Omental fat pad (tissue), 3 donors: ENCODE measurements at regions not wholly inside any gene's neighbourhood (a gene's known extent, or its start where the extent isn't known, plus 50 kb on each side); places are given as distances from the start of the nearest gene placed in this dataset.

Source experiments
- ATAC-seq: fragments of 150-250 bp; one replicate; pipeline ENCODE4 v1.9.1; 2016; ENCODE audit warnings: mild to moderate bottlenecking, moderate library complexity; ENCODE audit not compliant: low FRiP score
- DNase-seq: peaks from one replicate; pipeline ENCODE4 v3.0.0-alpha.2; 2019; ENCODE audit warnings: low spot score
- TF ChIP-seq, protein P1 (sequence below), 3 donors: fragments of 450-650 bp; IDR thresholded peaks; one replicate each; pipeline ENCODE4 v1.5.1; 2016 to 2017; ENCODE audit warnings: antibody characterized with exemption in 3 of 3, mild to moderate bottlenecking in 3 of 3, moderate library complexity in 2 of 3

DNA sequence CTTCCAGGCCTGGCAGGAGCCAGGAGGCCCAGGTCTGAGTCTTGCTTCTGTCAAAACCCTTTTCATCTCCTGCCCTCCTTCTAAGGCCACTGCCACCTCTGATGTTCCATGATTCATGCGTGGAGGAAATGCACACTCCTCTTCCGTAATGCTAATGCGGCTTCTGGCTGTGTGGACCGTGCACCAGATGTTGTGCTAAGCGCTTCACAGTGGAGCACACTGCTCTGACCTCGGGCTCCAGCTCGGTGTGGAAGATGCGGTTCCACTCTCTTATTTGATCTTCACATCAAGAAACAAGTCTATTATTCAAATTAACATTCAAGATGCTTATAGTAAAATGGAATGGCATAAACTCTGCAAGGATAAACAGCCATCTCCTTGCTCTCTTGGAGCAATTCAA, 629.2 kb downstream of the UQCRFS1 start:
- ATAC-seq (no peak), DNase-seq (no peak)
- TF ChIP-seq, protein P1, sequence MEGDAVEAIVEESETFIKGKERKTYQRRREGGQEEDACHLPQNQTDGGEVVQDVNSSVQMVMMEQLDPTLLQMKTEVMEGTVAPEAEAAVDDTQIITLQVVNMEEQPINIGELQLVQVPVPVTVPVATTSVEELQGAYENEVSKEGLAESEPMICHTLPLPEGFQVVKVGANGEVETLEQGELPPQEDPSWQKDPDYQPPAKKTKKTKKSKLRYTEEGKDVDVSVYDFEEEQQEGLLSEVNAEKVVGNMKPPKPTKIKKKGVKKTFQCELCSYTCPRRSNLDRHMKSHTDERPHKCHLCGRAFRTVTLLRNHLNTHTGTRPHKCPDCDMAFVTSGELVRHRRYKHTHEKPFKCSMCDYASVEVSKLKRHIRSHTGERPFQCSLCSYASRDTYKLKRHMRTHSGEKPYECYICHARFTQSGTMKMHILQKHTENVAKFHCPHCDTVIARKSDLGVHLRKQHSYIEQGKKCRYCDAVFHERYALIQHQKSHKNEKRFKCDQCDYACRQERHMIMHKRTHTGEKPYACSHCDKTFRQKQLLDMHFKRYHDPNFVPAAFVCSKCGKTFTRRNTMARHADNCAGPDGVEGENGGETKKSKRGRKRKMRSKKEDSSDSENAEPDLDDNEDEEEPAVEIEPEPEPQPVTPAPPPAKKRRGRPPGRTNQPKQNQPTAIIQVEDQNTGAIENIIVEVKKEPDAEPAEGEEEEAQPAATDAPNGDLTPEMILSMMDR (IDR thresholded peaks at IDR 0.05) = no peak

- TF ChIP-seq, protein P1 (IDR thresholded peaks at IDR 0.05) = no peak
- ATAC-seq (no peak), DNase-seq (no peak)
These were observed 629.7 kb downstream of the UQCRFS1 start for GRCh38 chr19:28583242-28583641.

GRCh38 chr19:28582796-28583195, 630.2 kb downstream of the UQCRFS1 start:
- DNase-seq = no peak
- ATAC-seq = no peak
- TF ChIP-seq, protein P1 (IDR thresholded peaks at IDR 0.05) = no peak

GRCh38 chr19:28582344-28582743, 630.6 kb downstream of the UQCRFS1 start:
- ATAC-seq = no peak
- DNase-seq = no peak
- TF ChIP-seq, protein P1 (IDR thresholded peaks at IDR 0.05) = no peak

DNA sequence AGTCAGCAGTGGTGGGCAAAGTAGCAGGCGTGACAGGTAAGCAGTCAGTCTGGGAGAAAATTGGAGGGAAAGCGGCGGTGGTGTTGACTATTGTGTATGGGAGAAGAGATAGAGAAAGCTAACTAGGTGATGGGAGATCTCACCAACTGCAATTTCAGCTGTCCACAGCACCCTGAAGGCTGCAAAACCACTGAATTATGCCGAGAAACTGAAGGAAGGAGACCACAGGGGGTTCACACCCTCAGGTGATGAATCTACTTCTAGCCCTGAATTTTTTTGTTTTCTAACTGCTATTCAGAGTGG, 631.5 kb downstream of the UQCRFS1 start:
- no peak for DNase-seq
- ATAC-seq = no peak
- TF ChIP-seq, protein P1 (IDR thresholded peaks at IDR 0.05) = no peak

DNA sequence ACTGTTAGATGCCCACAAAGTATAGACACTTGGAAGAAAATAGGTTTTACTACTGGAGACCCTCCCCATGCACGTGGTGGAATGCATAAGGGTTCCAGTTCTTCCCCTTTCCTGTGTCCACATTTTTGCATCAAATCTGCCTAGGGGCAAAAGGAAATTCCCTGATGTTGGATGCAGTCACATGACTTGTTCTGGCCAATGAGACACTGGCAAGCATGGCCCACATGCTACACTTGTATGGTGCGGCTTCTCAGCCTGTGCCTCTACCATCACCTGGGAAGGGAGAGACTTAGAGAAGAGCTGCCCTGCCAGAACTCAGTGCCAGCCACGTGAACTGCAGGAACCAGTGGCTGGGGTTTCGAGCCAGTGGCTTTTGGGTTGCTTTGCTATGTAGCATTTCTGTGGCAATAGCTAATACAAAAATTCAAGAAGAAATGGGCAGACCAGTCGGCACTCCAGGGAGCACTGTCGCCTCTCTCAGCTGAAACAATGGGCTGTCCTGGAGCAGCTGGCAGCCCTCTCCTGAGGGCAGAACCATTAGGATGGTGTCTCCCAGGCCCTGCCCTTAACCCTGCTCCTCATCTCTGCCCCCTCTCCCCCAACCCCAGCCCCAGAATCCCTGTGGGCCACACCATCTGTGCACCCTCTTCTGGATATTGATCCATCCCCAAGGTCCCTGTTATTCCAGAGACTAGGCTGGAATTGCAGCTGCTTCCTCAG, 634.0 kb downstream of the UQCRFS1 start:
- ATAC-seq = no peak
- no peak for DNase-seq
- TF ChIP-seq, protein P1 (IDR thresholded peaks at IDR 0.05) = no peak

GRCh38 chr19:28578208-28578607, 634.7 kb downstream of the UQCRFS1 start:
- TF ChIP-seq, protein P1 (IDR thresholded peaks at IDR 0.05) = no peak
- DNase-seq (no peak), ATAC-seq (no peak)
